NCI-H526 treated with DMSO at 0.1 percent for 48 hours (cell line): ENCODE measurements at regions not wholly inside any gene's neighbourhood (a gene's known extent, or its start where the extent isn't known, plus 50 kb on each side); places are given as distances from the start of the nearest gene placed in this dataset.

Source experiments
- DNase-seq: peaks from one replicate; lab custom pipeline; 2025; lab: John Stamatoyannopoulos, UW

DNA sequence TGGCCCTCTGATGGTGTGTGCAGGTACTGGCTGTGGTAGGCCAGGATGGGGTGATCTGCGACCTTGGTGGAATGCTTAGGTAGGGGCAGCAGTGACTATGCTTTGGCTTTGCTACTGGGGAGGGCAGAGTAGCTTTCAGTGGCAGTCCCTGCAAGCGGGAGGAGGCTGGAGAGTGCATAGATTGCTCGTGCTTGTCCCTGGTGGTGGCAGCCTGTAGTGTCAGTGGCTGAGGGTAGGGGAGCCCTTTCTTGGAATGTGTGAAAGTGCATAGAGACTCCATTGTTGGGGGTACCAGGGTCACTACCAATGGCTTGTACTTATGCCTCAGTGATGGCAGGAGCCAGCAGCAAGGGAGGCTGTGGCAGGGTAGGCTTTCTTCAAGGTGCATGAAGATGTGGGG, 582.6 kb downstream of the MRPL39 start:
- no peak for DNase-seq

DNA sequence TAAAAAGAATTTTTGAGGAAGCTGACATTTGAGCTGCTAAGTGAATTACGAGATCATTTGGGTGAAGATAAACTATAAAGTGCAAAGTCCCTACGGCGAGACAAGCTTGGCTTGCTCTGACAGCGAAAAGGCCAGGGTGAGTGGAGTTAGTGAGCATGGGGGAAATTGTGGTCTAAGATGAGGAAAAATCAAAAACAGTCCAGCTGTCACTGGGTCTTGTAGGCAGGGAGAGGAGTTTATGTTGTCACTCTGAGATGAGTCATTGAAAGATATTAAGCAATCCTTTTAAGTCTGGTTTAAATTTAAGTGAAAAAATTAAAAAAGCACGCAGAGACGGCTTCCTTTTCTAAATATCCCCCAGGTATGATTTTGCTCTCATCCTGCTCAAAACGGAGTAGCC, 601.9 kb downstream of the MRPL39 start:
- no peak for DNase-seq

DNA sequence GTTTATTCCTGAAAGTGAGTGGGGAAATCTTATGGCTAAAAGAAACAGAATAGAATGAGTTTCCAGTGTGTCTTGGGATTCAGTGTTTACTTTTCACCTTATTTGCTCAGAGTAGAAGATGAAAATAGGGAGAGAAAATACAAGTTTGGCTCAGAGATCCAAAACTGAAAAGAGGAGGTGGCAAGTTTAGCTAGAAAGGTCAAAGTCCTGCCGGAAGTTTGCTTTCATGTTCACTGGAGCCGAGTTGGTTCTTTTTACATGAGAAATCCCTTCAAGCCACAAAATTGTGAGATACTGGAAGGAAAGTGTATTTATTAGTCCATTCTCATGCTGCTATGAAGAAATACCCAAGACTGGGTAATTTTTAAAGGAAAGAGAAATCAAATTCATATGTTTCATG, 604.6 kb downstream of the MRPL39 start:
- DNase-seq, result no peak

DNA sequence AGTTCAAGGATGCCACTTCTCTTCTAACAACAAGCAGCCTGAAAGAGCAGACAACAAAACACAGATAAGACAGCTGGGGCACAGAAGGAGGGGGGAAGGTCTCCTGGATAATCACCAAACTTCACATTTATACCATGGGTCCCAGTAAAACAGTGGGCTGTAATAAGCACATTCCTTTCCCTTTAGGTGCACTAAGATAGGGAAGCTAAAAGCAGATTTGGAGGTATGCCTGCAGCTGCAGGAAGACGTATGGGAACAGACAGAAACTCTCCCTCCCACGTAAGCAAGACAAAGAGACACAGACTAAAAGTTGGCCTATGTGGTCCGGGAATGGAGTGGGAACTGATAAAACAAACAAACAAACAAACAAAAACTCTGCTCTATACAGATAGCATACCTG, 612.1 kb downstream of the MRPL39 start:
- no peak for DNase-seq

DNA sequence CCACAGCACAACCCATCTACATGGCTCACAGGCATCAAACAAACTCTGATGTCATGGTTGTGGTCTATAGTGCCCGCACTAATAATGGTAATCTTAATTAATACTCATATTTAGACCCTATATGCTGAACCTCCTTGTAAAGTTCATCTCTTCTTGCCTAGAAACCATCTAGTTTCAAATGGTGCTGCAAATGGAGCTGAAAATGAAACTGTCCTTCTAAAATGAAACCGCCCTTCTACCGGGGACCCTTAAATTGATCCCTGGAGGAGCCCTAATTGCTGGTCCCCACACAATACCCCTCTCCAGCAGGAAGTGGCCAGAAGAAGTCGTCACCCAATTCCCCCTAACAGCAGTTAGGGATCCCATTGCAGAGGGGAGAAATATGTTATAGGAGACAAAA, 612.6 kb downstream of the MRPL39 start:
- no peak for DNase-seq

DNA sequence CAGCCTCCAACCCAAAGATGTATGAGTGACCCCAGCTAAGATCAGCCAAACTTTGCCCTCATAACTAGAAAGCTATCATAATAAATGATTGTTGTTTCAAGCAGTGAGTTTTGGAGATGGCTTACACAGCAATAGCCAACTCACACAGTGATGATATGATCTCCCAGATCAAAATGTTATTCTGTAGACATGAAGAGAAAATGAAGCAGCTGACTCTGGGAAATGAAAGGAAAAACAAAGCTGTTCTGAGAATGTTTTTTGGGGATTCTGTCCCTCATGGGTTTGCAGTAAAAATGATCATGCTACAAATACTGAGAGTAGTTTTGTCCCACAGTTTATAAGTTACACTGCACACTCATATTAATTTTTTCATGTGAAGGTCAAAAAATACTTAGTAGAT, 617.8 kb downstream of the MRPL39 start:
- DNase-seq, result no peak

DNA sequence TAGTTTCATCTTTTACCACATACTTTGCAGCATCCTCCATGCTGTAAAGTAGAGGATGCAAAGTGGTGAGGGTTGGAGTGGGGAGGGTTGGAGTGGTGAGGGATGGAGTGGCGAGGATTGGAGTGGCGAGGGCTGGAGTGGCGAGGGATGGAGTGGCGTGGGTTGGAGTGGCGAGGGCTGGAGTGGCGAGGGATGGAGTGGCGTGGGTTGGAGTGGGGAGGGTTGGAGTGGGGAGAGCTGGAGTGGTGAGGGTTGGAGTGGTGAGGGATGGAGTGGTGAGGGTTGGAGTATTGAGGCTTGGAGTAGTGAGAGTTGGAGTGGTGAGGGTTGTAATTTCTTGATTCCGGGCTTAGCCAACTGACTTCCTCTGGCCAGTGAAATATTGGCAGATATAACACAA, 618.3 kb downstream of the MRPL39 start:
- DNase-seq, result no peak

DNA sequence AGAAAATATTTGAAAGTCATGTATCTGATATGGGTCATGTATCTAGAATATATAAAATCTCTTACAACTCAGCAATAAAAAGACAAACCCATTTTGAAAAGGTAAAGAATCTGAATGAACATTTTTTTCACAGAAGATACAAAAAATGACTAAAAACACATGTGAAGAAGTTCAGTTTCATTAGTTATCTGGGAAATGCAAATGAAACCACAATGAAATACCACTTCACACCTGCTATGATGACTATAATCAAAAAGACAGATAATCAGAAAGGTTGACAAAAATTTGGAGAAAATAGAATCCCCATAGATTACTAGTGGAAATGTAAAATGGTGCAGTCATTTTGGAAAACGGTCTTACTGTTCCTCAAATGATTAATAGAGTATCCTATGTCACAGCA, 631.0 kb downstream of the MRPL39 start:
- no peak for DNase-seq

DNA sequence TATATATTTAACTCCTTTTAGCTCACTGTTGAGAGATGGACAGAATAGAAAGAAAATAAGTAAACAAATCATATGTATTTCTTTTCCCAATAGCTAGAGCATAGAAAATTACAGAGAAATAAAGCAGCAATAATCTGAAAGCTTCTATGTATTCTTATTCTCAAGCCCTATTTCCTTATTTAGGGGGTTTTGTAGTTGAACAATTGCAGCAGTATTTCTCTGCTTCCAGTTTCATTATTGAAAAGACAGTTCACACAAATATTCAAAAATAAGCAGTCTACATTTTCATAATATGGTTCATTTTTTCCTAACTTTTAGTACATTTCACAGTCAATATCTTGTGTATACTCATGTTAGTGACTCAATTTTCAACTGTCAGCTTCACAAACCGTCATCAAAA, 638.2 kb downstream of the MRPL39 start:
- no peak for DNase-seq

DNA sequence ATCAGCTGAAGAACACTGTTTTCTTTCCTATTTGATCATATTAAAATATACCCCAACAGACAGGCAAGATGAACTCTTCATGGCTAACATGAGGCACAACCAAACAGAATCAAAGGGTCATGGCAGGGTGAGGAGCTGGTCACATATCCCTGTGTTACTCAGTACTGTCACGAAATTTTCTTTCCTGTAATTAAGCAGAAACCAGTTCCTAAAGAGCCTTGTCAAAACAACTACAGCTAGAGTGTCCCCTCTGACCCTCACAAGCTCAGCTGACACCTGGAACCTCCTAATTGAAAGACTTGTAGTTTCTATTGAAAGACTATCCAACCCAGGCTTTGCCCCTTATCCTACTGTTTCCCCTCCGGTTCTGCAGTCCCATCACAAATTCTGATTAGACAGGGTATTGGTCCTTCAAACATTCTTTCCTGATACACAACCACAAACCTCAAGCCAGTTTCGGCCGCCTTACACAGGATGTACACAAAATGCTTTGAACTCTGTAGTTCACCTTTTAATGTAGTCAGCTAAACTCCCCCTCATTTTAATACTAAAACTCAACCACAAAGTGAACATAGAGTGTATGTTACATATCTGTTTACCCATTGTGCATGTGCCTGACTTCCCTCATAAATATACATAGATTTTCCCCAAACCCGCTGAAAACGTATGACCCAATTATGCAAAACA, 651.9 kb downstream of the MRPL39 start:
- DNase-seq, result no peak

DNA sequence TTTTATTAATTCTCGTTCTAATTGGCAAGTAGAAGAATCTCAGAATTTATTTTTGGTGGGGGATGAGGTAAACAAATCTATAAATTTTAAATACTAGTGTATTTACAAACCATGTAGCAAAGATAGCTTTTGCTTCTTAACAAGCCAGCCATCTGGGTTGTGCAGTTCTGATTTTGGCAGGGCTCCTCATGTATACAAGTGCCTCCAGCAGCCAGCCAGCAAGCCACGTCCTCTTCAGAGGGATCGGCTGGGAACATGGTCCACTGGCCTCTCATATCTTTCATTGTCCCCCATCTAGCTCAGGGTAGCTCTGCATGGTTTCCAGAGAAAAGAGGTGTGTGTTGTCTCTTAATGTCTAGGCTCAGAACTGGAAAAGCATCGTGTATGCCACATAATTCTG, 659.1 kb downstream of the MRPL39 start:
- DNase-seq, result no peak

DNA sequence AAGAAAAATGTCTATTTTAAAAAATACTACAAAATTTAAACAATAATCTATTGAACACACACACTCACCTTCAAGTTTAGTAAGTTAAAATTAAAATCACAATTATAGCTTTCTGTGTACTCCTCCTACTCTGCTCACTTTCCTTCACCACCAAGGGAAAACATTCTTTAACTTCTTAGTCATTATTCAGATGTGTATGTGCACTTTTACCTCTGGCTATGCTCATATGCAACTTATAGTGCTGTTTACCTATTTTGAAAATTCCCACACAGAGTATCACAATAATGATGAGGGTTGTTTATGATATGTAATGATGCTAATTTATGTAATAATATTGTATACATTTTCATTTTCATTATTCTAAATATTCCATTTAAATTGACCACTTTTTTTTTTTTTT, 661.4 kb downstream of the MRPL39 start:
- DNase-seq, result no peak

DNA sequence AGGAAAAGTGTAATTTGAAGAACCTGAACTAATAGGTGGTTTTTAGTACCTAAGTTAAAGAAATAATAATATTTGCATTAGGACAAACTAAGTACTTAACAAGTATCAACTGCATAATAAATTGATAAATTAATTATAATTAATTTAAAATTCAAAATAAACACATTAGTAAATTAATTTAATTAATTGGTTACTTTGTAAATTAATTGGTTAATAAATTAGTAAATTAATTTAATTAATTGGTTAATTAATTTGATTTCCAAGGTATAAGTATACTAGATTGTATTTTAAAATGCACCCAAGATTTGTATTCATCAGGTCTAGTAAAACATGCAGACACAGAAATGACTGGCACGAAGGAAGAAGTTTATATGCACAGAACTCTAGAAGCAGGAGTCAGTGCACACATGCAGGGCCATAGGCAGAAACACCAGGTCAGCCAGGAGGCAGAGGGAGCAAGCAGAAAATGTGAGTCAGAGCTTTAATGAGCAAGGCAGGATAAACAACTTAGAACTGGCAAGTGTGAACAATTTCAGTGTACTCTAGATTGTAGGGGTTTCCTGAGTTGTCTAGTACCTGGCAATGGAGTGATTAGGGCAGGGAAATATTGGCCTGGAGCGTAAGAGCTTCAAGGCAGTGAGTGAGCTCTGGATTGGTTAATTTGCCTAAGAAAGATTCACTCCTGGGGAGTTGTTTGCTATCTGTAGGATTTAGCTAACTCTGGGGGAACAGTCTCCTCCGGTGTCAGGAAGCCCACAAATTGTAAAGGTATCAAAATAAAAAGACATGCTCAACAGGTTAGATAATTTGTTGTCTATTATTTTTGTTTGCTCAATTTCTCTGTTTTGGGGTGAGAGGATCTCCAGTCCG, 665.7 kb downstream of the MRPL39 start:
- no peak for DNase-seq

DNA sequence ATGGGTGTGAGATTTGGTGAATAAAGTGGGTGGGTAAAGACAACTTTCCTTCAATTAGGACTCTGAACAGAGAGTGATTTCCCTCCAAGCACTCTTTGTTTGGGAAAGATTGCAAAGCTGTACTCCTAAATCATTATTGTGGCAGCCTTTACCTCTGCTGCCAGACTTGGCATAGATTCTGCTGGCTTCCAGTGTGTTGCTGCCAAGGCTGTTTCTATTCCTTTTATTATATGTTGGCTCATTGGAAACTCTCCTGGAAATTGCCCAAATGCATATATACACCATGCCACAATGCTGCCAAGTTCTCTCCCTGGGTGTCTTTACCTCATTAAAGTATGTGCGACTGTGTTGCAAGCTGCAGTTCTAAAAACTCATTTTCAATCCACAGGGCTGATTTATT, 668.0 kb downstream of the MRPL39 start:
- no peak for DNase-seq

DNA sequence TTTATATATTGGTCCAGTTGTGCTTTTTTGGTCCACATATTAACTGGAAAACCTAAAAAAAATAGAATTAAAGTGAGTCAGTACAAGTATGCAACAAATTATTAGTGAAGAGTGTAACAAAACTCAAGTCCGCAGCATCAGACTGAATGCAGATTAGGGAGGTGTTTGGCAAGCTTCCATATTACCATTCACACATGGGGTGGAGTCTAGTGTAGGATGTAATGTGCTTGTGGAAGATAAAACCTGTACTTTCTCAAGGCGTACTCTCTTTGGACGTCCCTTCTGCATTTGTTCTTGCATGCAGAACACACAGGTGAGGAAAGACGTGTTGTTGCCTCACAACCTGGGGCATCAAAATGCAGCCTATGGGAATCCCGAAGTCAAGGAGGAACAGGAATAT, 668.7 kb downstream of the MRPL39 start:
- DNase-seq, result no peak

DNA sequence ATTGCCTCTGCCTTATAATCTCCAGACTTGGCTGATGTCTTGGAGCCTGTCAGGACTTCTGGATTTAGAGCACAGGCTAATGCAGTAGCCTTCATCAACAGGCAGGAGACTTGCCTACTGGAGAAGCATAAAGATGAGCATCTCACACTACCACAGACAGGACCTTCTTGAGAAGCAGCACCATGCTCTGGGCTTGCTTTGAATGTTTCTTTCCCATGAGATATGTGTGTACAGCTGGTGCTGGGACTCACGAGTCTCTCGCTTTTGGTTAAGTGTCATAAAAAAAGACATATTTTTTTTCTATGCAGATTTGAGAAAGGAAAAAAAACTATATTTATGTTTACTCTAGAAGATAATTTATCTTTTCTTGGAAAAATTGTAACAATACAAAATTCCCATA, 671.3 kb downstream of the MRPL39 start:
- DNase-seq, result no peak

DNA sequence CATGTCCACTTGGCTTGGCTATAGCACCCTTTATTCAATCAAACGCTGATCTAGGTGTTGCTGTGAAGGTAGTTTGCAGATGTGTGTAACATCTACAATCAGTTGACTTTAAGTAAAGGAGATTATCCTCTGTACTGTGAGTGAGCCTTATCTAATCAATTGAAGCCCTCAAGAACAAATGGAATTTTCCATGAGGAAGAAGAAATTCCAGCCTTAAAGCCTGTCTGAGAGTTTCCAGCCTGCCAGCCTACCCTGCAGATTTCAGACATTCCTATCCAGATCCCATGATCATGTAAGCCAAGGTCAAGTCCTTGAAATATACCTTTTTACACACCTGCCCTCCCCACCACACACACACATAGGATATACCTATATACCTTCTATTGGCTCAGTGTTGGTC, 696.7 kb downstream of the MRPL39 start:
- no peak for DNase-seq

DNA sequence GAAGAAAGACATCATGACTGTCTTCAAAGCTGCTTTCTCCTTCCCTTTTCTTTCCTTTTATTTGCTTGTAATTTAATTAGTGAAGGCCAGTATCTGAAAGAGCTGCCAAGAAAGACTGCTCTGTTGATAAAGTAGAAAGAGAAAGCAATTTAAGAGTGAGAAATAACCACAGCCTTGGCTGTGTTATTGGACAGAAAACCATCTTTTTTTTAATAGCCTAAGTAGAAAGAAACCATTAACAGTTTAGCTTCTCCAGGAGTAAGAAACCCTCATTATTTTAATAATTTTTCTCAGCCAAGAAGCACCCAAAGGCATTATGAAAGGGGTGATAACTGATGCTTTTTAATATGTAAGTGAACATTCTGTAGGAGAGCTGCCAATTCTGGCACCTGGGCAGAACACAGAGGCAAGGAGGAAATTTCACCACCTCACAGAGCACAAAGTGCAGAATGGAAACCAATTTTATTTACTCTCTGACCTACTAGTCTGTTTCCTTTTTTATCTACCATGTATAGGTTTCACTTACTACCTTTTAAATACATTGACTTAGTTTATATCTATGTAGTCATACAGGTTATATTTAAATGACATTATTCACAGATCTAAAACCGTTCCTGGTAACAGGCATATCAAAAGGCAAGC, 703.2 kb downstream of the MRPL39 start:
- no peak for DNase-seq

DNA sequence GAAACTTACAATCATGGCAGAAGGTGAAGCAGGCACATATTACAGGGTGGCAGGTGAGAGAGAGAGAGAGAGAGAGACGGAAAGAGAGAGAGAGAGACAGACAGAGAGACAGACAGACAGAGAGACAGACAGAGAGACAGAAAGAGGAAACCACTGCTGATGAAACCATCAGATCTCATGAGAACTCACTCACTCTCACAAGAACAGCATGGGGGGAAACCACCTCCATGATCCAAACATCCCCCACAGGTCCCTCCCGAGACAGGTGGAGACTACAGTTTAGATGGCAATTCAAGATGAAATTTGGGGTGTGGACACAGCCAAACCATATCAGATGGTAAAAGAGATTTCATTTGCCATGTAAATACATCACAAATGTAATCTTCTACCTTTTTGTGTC, 708.1 kb downstream of the MRPL39 start:
- DNase-seq, result no peak

DNA sequence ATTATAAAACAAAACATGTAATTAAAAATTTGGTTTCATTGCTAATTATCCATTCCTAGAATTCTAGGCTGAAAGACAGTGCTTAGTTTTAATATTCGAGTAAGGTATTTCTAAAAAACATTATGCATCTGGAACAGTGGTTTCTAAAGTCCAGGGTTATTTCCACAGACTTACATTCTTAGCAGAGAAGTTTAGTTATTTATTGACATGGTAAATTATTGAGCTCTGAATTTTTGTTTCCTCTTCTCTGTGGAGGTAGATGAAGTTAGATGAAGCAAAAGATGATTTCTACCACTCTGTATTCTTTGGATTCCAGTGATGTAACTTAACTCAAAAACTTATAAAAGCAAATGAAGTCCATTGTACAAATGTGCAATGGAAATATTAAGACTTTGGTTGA, 709.4 kb downstream of the MRPL39 start:
- DNase-seq, result no peak

DNA sequence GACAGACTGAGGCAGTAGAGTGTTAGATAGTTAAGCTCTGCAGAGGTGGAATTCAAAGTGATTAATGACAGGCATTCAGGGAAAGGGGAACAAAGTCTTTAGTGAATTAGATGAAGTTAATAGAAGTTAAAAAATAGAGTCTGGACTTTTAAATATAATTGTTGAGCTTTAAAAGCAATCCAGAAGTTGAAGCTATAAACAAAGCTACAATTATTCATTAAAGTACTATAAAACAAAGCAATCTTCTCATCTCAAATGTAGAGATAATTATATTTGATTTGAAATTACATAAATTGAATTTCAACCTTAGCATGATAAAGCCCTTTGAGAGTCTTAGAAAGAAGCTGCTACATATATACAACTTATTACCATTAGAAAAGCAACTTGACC, 710.6 kb downstream of the MRPL39 start:
- DNase-seq, result no peak

DNA sequence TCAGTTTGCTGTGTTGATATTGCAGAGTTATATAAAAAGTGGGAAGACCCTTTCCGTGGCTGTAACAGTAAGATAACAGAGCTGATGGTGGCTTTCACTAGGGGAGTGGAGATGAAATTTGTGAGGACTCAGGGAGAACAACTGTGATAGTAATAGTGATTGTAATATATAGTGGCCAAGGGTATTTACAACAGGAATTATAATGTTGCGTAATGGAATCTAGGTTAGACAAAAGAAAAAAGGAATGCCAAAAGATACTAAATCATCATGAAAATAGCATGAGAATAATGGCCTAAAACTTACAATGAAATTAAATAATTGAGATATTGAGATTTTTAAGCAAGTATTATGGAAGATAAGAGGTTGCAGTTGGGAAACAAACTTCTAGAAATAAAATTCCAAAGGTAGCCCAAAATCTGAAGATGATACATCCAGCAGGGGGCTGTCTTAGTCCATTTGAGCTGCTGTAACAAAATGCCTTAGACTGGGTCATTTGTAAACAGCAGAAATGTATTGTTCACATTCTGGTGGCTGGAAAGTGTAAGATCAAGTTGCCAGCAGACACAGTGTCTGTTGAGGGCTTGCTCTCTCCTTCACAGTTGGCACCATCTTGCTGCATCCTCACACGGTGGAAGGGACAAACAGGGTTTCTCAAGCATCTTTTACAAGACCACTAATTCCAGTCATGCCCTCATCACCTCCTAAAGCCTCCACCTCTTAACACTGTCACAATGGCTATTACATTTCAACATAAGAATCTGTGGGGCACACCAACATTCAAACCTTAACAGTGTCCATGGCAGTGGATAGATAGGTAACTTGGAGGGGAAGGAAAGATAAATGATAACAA, 711.2 kb downstream of the MRPL39 start:
- DNase-seq, result no peak
